ENCODE measurements at regions not wholly inside any gene's neighbourhood (a gene's known extent, or its start where the extent isn't known, plus 50 kb on each side); places are given as distances from the start of the nearest gene placed in this dataset.

DNA sequence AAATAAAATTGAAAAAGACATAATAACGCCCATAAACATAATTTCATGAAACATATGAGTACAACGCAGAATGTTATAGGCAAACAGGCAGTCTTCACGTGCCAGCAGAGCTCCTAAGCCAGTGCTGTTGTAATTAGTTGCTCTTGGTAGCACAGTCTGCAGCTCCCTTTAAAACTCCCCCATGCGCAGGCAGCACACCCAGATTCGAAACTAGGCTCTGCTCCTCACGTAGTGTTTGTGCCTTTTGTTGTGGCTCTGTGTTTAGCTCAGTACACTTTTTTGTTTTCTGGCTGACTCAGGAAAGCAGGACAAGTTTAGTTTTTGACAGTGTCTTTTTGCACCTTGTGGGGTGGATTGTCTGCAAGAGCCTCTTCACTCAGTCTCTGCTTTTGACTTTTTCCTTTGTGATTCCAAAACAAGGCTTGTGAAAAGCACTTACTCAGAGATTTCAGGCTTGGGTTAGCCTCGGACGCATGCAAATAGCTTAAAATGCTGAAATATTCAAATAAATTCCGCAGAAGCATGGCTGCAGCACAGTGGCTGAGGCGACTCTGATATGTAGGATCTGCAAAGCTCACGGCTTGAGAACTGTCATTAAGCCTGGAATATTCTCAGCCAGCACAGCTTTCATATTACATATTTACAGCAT is 113.6 kb downstream of the IRX1 start:
- TF ChIP-seq, protein P1, sequence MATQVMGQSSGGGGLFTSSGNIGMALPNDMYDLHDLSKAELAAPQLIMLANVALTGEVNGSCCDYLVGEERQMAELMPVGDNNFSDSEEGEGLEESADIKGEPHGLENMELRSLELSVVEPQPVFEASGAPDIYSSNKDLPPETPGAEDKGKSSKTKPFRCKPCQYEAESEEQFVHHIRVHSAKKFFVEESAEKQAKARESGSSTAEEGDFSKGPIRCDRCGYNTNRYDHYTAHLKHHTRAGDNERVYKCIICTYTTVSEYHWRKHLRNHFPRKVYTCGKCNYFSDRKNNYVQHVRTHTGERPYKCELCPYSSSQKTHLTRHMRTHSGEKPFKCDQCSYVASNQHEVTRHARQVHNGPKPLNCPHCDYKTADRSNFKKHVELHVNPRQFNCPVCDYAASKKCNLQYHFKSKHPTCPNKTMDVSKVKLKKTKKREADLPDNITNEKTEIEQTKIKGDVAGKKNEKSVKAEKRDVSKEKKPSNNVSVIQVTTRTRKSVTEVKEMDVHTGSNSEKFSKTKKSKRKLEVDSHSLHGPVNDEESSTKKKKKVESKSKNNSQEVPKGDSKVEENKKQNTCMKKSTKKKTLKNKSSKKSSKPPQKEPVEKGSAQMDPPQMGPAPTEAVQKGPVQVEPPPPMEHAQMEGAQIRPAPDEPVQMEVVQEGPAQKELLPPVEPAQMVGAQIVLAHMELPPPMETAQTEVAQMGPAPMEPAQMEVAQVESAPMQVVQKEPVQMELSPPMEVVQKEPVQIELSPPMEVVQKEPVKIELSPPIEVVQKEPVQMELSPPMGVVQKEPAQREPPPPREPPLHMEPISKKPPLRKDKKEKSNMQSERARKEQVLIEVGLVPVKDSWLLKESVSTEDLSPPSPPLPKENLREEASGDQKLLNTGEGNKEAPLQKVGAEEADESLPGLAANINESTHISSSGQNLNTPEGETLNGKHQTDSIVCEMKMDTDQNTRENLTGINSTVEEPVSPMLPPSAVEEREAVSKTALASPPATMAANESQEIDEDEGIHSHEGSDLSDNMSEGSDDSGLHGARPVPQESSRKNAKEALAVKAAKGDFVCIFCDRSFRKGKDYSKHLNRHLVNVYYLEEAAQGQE (IDR thresholded peaks at IDR 0.05; ENCODE audit: insufficient read depth in 1 of 2, low read depth in 2 of 2, low read length in 2 of 2), result no peak
- TF ChIP-seq POLR2AphosphoS5 (IDR thresholded peaks at IDR 0.05; ENCODE audit: low read depth, low read length) (no peak), FOXP2 (optimal IDR thresholded peaks at IDR 0.05; ENCODE audit: borderline replicate concordance, extremely low read depth, extremely low read length, insufficient read depth) (no peak), SIN3A (IDR thresholded peaks at IDR 0.05; ENCODE audit: borderline replicate concordance, insufficient read depth, low read length) (no peak), TAF1 (IDR thresholded peaks at IDR 0.05; ENCODE audit: borderline replicate concordance, insufficient read depth, low read length) (no peak)

DNA sequence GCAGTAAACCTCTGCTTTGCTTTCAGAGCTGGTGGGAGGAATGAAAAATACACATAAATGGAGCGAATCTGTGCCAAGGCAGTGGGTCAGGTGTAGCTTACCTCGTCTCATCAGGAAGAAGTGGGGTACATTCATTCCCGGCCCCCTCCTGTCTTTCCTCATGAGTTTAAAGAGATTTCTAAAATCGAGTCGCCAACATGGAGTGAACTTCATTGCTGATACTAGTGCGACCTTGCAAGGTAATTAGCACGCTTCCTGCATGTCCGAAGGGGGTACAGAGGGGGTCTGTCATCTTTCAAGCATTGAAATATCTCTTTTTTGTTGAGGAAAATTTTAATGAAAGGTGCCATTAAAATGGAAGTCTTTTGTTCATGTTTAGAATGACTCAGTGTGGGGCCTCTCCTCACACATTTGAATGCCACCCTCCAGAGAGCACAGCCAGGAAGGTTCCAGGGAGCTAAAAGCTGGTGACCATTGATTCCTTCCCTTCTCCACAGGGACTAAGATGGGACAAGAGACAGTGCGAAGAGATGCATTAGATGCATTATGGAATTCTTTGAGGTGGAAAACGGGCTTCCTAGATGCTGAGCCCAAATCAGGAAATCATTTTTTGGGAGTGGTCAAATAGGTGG is 114.2 kb downstream of the IRX1 start:
- no peak for TF ChIP-seq TAF1 (IDR thresholded peaks at IDR 0.05; ENCODE audit: borderline replicate concordance, insufficient read depth, low read length)
- TF ChIP-seq, protein P1 (IDR thresholded peaks at IDR 0.05; ENCODE audit: insufficient read depth in 1 of 2, low read depth in 2 of 2, low read length in 2 of 2), result no peak
- TF ChIP-seq POLR2AphosphoS5 (IDR thresholded peaks at IDR 0.05; ENCODE audit: low read depth, low read length), result no peak
- no peak for TF ChIP-seq SIN3A (IDR thresholded peaks at IDR 0.05; ENCODE audit: borderline replicate concordance, insufficient read depth, low read length)

DNA sequence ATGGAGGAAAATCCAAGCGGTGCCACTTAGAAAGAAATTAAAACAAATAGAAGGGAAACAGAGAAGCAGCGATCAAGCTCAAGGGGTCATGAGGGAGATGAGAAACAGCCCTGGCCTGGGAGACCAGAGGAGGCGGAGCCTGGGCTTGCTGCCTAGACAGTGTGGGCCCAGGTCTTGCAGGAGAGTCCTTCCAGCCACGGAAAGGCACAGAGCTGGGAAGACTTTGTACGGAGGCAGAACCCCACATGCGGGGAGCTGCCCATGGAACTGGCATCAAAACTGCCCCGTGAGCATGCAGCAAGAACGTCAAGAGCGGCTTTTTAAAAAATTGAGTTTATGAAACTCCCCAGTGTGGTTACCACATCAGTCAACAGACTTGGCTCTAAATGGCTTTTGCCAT is 119.4 kb downstream of the IRX1 start:
- TF ChIP-seq TAF1 (IDR thresholded peaks at IDR 0.05; ENCODE audit: borderline replicate concordance, insufficient read depth, low read length) (no peak), SIN3A (IDR thresholded peaks at IDR 0.05; ENCODE audit: borderline replicate concordance, insufficient read depth, low read length) (no peak), POLR2AphosphoS5 (IDR thresholded peaks at IDR 0.05; ENCODE audit: low read depth, low read length) (no peak), FOXP2 (optimal IDR thresholded peaks at IDR 0.05; ENCODE audit: borderline replicate concordance, extremely low read depth, extremely low read length, insufficient read depth) (no peak)
- TF ChIP-seq, protein P1 (IDR thresholded peaks at IDR 0.05; ENCODE audit: insufficient read depth in 1 of 2, low read depth in 2 of 2, low read length in 2 of 2), result no peak

DNA sequence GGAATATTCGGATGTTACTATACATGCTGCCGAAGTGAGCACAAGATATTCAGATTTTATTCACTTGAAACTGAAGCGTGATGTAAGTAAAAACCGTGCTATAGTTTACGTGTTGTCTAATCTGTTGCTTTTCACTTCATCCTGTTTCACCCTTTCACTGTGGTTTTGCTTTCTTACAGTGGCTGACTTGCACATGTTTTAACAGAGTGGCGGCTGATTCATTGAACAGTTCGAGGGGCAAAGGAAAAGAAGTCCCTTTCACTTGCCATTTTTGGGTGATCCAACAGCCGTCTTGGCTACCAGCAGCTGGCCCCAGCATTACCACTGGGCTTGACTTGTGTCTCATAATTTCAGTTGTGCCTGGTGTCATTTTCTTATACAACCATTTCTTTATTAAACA is 134.0 kb downstream of the IRX1 start:
- TF ChIP-seq FOXP2 (optimal IDR thresholded peaks at IDR 0.05; ENCODE audit: borderline replicate concordance, extremely low read depth, extremely low read length, insufficient read depth) (no peak), TAF1 (IDR thresholded peaks at IDR 0.05; ENCODE audit: borderline replicate concordance, insufficient read depth, low read length) (no peak), SIN3A (IDR thresholded peaks at IDR 0.05; ENCODE audit: borderline replicate concordance, insufficient read depth, low read length) (no peak), POLR2AphosphoS5 (IDR thresholded peaks at IDR 0.05; ENCODE audit: low read depth, low read length) (no peak)
- TF ChIP-seq, protein P1 (IDR thresholded peaks at IDR 0.05; ENCODE audit: insufficient read depth in 1 of 2, low read depth in 2 of 2, low read length in 2 of 2), result no peak

All from PFSK-1 (cell line).